HUES64 (cell line): ENCODE measurements at regions not wholly inside any gene's neighbourhood (a gene's known extent, or its start where the extent isn't known, plus 50 kb on each side); places are given as distances from the start of the nearest gene placed in this dataset.

Experiments
- H3K27ac ChIP-seq: 2 replicates; pipeline ENCODE4 v1.7.0; 2013; ENCODE audit warnings: low read depth, low read length, inconsistent platforms
- H3K27me3 ChIP-seq: 2 replicates; pipeline ENCODE4 v1.6.1; 2013; ENCODE audit warnings: mild to moderate bottlenecking, low read length; ENCODE audit not compliant: insufficient read depth
- H3K36me3 ChIP-seq: 2 replicates; pipeline ENCODE4 v1.6.1; 2013; ENCODE audit warnings: mild to moderate bottlenecking, low read length; ENCODE audit not compliant: insufficient read depth
- H3K4me1 ChIP-seq: 2 replicates; pipeline ENCODE4 v1.6.1; 2013; ENCODE audit warnings: mild to moderate bottlenecking, low read length, moderate library complexity; ENCODE audit not compliant: insufficient read depth
- H3K4me3 ChIP-seq: 2 replicates; pipeline ENCODE4 v1.5.1; 2013; ENCODE audit warnings: mild to moderate bottlenecking, low read length, moderate library complexity
- H3K9ac ChIP-seq: 2 replicates; pipeline ENCODE4 v1.6.1; 2013; ENCODE audit warnings: mild to moderate bottlenecking, low read depth, low read length
- H3K9me3 ChIP-seq: 2 replicates; pipeline ENCODE4 v1.6.1; 2013; ENCODE audit warnings: low read depth, low read length; ENCODE audit not compliant: insufficient read depth
- WGBS: fragments of 150-250, 120-280 bp; methylation state at CpG from one replicate; pipeline ENCODE4 v1.1.7; 2013; ENCODE audit warnings: missing lambda C conversion rate; 5-methylcytosine and 5-hydroxymethylcytosine counted together

DNA sequence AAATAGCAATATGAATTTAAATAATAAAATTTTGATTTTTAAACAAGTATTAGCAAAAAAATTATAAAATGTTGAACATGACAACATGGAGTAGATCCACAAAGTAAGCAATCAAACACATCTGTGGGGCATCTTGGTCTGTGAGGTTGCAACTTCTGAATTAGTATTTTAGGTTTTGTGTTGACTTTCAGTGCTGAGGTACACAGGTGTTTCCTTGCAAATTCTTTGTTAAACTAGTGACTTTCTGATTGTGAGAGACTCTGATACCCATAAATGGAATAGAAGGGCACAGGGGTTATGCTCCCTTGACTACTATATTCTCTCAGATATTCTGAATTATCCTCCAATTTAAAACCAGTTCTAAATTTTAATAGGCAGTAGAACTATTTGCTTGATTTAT lies 841.7 kb downstream of the CDH8 start:
- Histone ChIP-seq H3K27me3 (no peaks in the 10 kb centered on the region), H3K36me3 (no peaks in the 10 kb centered on the region), H3K4me3 (no peak overlapping the region), H3K27ac (no peak overlapping the region), H3K4me1 (no peaks in the 10 kb centered on the region), H3K9me3 (no peaks in the 10 kb centered on the region), H3K9ac (no peak overlapping the region)

GRCh38 chr16:61182391-61182790 lies 853.8 kb downstream of the CDH8 start:
- no peaks in the 10 kb centered on the region for H3K36me3 ChIP-seq
- no peak overlapping the region for H3K9ac ChIP-seq
- no peak overlapping the region for H3K27ac ChIP-seq
- H3K4me3 ChIP-seq, result no peak overlapping the region
- H3K27me3 ChIP-seq, result no peaks in the 10 kb centered on the region
- 91% methylated on average over 1 of the region's 1 CpG for WGBS
- H3K4me1 ChIP-seq, result peaks cover 4% of the 10 kb centered on the region; the same call in 1 of the 2 replicates
- H3K9me3 ChIP-seq, result no peaks in the 10 kb centered on the region

- 96% methylated on average over 2 of the region's 2 CpGs for WGBS
- H3K9ac ChIP-seq, result no peak overlapping the region
- H3K4me1 ChIP-seq, result peaks cover 4% of the 10 kb centered on the region; the same call in 1 of the 2 replicates
- no peaks in the 10 kb centered on the region for H3K27me3 ChIP-seq
- H3K9me3 ChIP-seq, result no peaks in the 10 kb centered on the region
- no peaks in the 10 kb centered on the region for H3K36me3 ChIP-seq
- no peak overlapping the region for H3K4me3 ChIP-seq
- H3K27ac ChIP-seq, result no peak overlapping the region
Measured at GRCh38 chr16:61181982-61182381, 854.3 kb downstream of the CDH8 start.

- H3K27me3 ChIP-seq, result no peaks in the 10 kb centered on the region
- H3K4me1 ChIP-seq, result peaks cover 4% of the 10 kb centered on the region; the same call in 1 of the 2 replicates
- 94% methylated on average over 2 of the region's 2 CpGs for WGBS
- H3K9me3 ChIP-seq, result no peaks in the 10 kb centered on the region
- no peaks in the 10 kb centered on the region for H3K36me3 ChIP-seq
- H3K4me3 ChIP-seq, result no peak overlapping the region
- no peak overlapping the region for H3K9ac ChIP-seq
- H3K27ac ChIP-seq, result no peak overlapping the region
Measured at GRCh38 chr16:61179561-61179960, 856.7 kb downstream of the CDH8 start.

DNA sequence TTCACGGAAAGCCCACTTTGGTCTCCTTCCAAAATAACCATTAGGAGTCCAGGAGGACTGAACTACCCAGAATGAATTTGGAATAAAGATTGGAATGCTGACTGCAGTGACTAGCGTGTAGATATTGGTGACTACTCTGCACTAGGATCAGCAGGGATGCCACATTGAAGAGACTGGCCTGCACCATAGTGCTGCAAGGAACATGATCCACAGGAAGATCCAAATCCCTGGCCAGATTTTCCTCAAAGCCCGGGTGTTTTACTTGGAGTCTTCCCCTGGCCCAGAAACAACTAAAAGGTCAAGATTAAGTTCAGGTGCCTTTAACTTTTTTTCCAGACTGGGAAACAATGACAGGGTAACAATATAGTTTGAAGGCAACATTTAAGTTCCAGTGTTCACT lies 870.4 kb downstream of the CDH8 start:
- Histone ChIP-seq H3K36me3 (no peaks in the 10 kb centered on the region), H3K9me3 (no peaks in the 10 kb centered on the region), H3K4me1 (no peaks in the 10 kb centered on the region), H3K4me3 (no peak overlapping the region), H3K9ac (no peak overlapping the region), H3K27me3 (no peaks in the 10 kb centered on the region), H3K27ac (no peak overlapping the region)
- WGBS, result 98% methylated on average over 3 of the region's 3 CpGs

DNA sequence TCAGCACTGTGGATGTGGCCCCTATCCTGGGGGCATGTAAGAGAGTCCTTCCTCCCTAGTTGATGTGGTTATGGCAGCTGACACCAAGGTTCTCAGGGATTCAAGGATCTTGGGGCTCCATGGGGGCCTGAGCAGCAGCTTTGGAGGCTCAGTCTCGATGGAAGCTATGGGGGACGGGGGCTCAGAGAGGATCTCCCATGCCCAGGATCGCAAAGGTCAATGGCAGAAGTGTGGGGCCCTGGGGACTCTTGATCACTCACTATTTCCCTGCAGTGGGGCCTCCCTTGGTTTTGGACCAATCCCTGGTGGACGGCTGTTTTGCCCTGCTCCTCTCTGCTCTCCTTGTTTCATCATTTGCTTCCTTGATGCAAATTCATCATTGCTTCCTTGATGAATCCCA lies 885.9 kb downstream of the CDH8 start:
- H3K4me3 ChIP-seq, result no peak overlapping the region

GRCh38 chr16:61149709-61150108 lies 886.5 kb downstream of the CDH8 start:
- peaks cover 4% of the 10 kb centered on the region; the same call in 1 of the 2 replicates for H3K9me3 ChIP-seq
- no peaks in the 10 kb centered on the region for H3K4me1 ChIP-seq
- H3K27ac ChIP-seq, result no peak overlapping the region
- no peaks in the 10 kb centered on the region for H3K36me3 ChIP-seq
- no peaks in the 10 kb centered on the region for H3K27me3 ChIP-seq
- H3K9ac ChIP-seq, result no peak overlapping the region
- H3K4me3 ChIP-seq, result no peak overlapping the region
- 88% methylated on average over 5 of the region's 5 CpGs for WGBS

More for the DNA sequence above, 885.9 kb downstream of the CDH8 start:
- no peaks in the 10 kb centered on the region for H3K36me3 ChIP-seq
- no peak overlapping the region for H3K9ac ChIP-seq
- peaks cover 4% of the 10 kb centered on the region; the same call in 1 of the 2 replicates for H3K9me3 ChIP-seq
- no peaks in the 10 kb centered on the region for H3K4me1 ChIP-seq
- 96% methylated on average over 4 of the region's 4 CpGs for WGBS
- H3K27ac ChIP-seq, result no peak overlapping the region
- no peaks in the 10 kb centered on the region for H3K27me3 ChIP-seq

- Histone ChIP-seq H3K4me1 (no peaks in the 10 kb centered on the region), H3K27ac (no peak overlapping the region), H3K4me3 (no peak overlapping the region), H3K36me3 (no peaks in the 10 kb centered on the region), H3K9ac (no peak overlapping the region), H3K27me3 (no peaks in the 10 kb centered on the region), H3K9me3 (peaks cover 4% of the 10 kb centered on the region; the same call in 1 of the 2 replicates)
- WGBS, result 69% methylated on average over 3 of the region's 3 CpGs
Measured at GRCh38 chr16:61148930-61149329, 887.3 kb downstream of the CDH8 start.

DNA sequence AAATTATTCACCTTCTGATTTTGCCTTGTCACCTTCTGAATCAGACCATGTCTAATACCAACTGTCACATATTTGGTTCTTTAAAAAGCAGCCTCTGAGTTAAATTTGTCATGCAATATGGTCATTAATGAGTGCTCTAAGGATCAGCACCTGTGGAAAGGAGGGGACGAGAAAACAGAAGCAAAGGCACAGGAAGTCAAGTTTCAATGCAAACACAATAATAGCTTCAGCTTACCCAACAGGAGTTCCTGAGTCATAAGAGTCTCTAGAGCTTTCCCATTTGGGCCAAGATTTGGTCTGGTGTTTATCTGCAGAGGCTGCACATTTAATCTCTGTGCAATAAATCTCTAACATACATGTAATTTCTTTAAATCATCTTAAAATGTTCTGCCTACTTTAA lies 889.8 kb downstream of the CDH8 start:
- no peak overlapping the region for H3K4me3 ChIP-seq
- H3K36me3 ChIP-seq, result no peaks in the 10 kb centered on the region
- no peaks in the 10 kb centered on the region for H3K4me1 ChIP-seq
- H3K9ac ChIP-seq, result no peak overlapping the region
- WGBS, result 100% methylated on average over 1 of the region's 1 CpG
- H3K27me3 ChIP-seq, result no peaks in the 10 kb centered on the region
- no peak overlapping the region for H3K27ac ChIP-seq
- peaks cover 4% of the 10 kb centered on the region; the same call in 1 of the 2 replicates for H3K9me3 ChIP-seq

DNA sequence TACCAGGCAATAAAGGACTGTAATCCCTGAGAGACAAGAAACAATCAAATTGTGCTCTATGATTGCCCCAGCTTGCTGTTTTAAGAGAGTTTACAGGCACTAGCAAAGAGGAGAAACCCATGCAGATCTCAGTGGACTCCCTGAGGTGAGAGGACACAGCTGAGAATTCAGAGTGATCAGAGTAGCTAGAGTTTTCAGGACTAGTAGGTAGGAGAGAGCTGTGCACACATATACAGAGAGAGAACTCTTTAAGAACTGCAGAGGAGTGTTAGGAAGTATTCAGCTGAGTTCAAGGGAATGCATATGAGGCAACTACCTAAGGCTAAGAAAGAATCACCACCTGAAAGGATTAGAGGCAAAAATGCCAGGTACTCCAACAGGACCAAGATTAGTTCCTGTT lies 904.8 kb downstream of the CDH8 start:
- no peaks in the 10 kb centered on the region; the same call in 1 of the 2 replicates for H3K9me3 ChIP-seq

GRCh38 chr16:61128545-61129323 lies 907.5 kb downstream of the CDH8 start:
- WGBS, result 96% methylated on average over 54 of the region's 54 CpGs
- Histone ChIP-seq H3K4me1 (peaks cover 10% of the 10 kb centered on the region), H3K27ac (no peak overlapping the region), H3K36me3 (no peaks in the 10 kb centered on the region), H3K9ac (no peak overlapping the region), H3K27me3 (no peaks in the 10 kb centered on the region), H3K9me3 (no peaks in the 10 kb centered on the region; the same call in 1 of the 2 replicates), H3K4me3 (no peak overlapping the region)

More for the DNA sequence above, 904.8 kb downstream of the CDH8 start:
- Histone ChIP-seq H3K9ac (no peak overlapping the region), H3K4me1 (peaks cover 10% of the 10 kb centered on the region), H3K27me3 (no peaks in the 10 kb centered on the region), H3K27ac (no peak overlapping the region), H3K36me3 (no peaks in the 10 kb centered on the region), H3K4me3 (no peak overlapping the region)
